ENCODE measurements at regions not wholly inside any gene's neighbourhood (a gene's known extent, or its start where the extent isn't known, plus 50 kb on each side); places are given as distances from the start of the nearest gene placed in this dataset.

DNA sequence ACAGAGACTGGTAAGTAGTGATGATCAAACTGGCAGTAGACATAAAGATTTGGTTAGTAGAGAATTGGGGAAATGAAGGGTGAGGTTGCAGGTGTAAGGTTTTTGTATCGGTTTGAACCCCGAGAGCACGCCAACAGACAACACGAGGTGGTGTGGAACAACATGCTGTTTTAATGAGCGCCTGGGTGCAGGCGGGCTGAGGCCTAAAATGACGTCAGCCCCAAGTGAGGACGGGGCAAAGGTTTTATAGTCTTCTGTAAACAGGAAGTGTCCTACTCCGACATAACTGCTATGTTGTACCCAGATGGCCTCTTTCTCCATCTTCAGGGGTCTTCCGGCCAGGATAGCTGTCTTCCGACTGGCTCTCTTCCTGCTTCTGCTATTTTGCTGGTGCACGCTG, 178.8 kb downstream of the HHIPL2 start:
- TF ChIP-seq, protein P1, sequence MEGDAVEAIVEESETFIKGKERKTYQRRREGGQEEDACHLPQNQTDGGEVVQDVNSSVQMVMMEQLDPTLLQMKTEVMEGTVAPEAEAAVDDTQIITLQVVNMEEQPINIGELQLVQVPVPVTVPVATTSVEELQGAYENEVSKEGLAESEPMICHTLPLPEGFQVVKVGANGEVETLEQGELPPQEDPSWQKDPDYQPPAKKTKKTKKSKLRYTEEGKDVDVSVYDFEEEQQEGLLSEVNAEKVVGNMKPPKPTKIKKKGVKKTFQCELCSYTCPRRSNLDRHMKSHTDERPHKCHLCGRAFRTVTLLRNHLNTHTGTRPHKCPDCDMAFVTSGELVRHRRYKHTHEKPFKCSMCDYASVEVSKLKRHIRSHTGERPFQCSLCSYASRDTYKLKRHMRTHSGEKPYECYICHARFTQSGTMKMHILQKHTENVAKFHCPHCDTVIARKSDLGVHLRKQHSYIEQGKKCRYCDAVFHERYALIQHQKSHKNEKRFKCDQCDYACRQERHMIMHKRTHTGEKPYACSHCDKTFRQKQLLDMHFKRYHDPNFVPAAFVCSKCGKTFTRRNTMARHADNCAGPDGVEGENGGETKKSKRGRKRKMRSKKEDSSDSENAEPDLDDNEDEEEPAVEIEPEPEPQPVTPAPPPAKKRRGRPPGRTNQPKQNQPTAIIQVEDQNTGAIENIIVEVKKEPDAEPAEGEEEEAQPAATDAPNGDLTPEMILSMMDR (IDR thresholded peaks at IDR 0.05; ENCODE audit: low read depth, low read length): no peak
- TF ChIP-seq EZH2phosphoT487 (IDR thresholded peaks at IDR 0.05; ENCODE audit: low read depth): no peak
